ENCODE measurements at regions not wholly inside any gene's neighbourhood (a gene's known extent, or its start where the extent isn't known, plus 50 kb on each side); places are given as distances from the start of the nearest gene placed in this dataset.

DNA sequence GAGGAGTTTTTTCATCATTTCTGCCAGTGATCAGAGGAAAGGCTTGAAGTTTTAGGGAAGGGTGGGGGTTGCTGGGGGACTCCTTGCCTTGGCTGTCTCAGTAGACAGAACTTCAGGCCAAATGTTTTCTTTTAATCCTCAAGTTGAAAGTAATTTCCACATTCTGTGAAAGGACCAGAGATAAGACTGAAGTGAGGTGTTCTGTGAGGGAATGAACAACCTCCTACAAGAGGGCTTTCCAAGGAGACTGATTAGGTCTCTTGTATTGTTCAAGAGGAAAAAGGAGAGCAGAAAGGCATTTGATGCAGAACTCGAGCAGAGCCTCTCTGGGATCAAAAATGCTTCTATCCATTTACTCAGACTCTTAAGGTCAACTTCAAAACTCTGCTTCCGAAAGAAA is 282.1 kb upstream of the ATP10B start:
- DNase-seq (ENCODE audit: low read depth in 2 of 2), result no peak

DNA sequence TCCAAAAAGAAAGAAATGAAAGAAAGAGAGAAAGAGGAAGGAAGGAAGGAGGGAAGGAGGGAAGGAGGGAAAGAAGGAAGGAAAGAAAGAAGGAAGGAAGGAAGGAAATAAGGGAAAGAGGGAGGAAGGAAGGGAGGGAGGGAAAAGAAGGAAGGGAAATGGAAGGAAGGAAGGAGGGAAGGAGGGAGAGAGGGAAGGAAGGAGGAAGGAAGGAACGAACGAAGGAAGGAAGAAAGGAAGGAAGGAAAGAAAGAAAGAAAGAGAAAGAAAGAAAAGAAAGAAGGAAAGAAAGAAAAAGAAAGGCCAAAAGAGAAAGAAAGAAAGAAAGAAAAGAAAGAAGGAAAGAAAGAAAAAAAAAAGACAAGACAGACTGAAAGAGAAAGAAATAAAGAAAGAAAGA is 263.9 kb upstream of the ATP10B start:
- DNase-seq (ENCODE audit: low read depth in 2 of 2), result no peak

DNA sequence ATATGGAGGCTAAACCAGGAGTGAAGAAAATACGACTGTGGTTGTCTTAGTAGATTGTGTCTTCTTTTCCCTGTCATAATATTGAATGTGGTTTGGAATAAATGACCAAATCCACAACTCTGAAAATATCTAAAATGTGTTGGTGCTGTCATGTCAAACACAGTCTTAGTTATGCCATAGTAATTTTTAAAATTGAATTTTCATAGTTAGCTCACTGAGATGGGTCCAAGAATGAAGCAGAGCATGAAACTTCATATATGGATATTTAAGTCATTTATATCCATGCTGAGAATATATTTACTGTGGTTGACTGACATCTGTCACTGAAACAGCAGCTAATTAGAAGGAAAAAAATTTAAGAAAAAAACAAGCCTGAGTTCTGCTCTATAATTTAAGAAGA is 260.4 kb upstream of the ATP10B start:
- no peak for DNase-seq (ENCODE audit: low read depth in 2 of 2)

DNA sequence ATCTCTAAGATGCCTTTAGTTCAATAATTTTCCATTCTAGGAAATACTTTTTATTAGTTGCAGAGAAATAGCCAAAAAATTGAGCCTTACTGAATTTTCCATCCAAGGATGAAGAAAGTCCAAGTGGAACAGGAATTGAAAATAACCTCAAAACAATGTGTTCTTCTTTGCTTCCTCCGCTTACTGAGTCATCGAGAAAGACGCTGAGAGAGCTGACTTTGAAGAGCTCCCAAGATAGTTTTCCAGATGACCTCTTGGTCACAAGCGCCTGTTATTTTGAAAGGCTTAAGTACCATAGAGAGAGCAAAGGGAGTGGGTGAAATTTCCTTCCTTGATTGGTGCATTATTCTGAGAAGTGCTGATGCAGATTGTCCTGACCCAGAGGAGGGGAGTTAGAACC is 253.5 kb upstream of the ATP10B start:
- DNase-seq (ENCODE audit: low read depth in 2 of 2), result no peak

DNA sequence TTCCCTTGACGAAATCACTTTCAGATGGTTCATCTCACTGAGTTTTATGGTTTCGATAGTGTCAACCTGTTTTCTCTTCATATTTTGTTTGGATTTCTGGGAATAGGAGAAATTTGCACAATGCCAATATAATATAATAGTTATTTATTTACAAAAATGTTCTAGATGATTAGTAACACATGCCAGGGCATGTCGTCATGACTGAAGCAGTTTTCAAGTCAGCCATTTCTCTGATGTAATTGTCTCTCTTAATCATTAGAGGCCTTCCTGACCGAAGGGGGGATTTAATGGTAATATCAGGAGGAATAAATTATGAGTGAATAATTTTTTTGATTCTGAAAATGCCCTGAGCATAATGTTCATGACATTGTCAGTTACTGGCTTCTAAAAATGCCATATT is 246.5 kb upstream of the ATP10B start:
- no peak for DNase-seq (ENCODE audit: low read depth in 2 of 2)

DNA sequence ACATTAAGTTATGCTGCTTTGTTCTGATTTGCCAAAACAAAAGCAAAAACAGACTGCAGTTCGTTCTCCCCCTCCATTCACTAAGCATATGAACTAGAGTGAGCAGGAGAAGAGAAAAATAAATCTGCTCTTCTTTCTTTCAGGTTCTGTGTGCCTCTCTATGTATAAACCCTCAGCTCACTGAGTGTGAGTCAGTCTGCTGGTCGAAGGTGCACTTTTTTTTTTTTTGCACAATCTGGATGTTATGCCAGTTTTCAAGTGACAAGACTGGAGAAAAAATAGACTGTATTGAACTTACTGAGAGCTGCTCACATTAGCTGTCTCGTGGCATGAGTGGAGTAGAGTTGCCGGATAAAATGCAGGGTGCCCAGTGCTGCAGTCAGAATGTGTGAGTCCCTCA is 244.6 kb upstream of the ATP10B start:
- DNase-seq (ENCODE audit: low read depth in 2 of 2), result no peak

DNA sequence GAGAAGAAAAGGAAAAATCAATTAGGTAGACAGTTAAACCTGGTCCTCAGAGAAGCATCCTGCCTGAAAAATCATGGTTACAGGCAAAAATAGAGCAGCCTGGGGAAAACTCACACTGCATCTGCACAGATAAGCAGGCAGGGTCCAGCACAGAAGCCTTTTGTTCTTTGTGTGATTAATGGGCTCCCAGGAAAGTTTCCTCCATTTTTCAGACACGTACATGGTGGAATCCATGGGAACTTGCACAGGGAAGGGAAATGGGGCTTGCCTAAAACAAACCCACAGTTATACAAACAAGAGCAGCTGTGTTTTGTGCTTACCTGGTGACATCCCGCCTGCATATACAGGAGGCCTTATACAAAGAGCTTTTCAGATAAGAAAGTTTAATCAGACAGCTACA is 243.9 kb upstream of the ATP10B start:
- no peak for DNase-seq (ENCODE audit: low read depth in 2 of 2)

DNA sequence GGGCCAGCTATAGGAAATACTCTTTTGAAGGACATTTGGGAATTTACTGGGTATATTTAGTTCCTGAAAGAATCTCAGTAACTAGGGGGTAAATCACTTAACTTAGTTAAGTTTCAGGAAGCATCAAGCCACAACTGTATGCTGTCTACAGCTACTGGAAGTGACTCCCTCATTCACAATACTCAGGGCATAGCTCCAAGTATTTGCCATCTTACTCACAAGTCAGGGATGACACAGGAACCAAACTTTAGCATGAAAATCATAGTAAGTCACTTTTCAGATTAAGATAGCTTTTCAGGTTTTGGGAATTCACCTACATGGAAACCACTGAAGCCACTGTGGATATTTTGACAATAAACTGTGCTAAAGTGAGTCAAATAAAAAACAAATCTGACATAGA is 242.4 kb upstream of the ATP10B start:
- peak; percentile 49 for DNase-seq (ENCODE audit: low read depth in 2 of 2)

DNA sequence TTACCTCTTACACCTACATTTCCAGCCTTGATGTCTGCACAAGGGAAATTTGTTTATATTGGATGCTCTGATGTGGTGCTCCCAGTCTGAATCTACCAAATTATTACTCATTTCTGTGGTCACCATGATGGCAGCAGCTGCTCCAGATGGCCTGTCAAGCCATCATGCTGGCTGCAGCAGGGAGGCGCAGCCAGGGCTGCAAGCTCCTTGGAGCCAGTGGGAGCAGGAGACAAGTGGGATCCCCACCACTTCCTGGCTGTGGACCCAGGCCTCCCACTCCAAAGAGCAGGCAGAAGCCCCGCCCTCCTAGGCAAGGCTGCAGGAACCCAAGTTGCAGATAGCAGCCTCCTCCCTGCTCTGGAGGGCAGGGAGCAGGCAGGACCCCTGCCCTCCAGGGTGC is 241.1 kb upstream of the ATP10B start:
- DNase-seq (ENCODE audit: low read depth in 2 of 2), result no peak

DNA sequence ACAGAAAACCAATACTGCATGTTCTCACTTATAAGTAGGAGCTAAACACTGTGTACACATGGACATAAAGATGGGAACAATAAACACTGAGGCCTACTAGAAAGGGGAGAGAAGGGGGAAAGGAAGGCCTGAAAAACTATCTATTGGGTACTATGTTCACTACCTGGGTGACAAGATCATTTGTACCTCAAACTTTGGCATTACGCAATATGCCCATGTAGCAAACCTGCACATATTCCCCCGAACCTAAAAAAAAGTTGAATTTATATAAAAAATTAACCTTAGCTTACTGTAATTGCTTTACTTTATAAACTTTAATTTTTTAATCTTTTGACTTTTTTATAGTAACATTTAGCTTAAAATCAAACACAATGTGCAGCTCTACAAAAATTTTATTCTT is 237.6 kb upstream of the ATP10B start:
- no peak for DNase-seq (ENCODE audit: low read depth in 2 of 2)

DNA sequence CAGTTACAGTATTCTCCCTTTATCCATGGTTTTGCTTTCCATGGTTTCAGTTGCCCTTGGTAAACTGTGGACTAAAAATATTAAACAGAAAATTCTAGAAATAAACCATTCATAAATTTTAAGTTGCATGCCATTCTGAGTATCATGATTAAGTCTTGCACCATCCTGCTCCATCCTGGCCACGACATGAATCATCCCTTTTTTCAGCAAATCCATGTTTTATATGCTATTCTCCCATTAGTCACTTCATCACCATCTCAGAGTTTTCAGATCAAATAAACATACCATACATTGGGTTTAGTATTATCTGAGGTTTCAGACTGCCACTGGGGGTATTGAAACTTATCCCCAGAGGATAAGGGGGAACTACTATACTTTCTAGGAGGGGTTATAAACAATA is 234.4 kb upstream of the ATP10B start:
- DNase-seq (ENCODE audit: low read depth in 2 of 2), result peak; percentile 76 to 79

DNA sequence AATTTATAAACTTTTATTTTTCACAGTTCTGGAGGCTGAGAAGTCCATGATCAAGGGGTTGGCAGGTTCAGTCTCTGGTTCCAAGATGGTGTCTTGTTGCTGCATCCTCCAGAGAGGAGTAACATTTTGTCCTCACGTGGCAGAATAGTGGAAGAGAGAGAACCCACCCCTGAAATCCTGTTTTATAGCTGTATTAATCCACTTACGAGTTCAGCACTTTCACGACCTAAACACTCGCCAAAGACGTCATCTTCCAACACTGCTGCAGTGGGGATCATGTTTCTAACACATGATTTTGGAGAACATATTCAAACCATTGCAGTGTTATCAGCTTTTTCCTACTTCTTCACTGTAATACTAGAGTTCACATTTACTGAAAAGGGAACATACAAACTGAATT is 233.0 kb upstream of the ATP10B start:
- DNase-seq (ENCODE audit: low read depth in 2 of 2), result peak in 1 of 2 experiments; percentile 32

DNA sequence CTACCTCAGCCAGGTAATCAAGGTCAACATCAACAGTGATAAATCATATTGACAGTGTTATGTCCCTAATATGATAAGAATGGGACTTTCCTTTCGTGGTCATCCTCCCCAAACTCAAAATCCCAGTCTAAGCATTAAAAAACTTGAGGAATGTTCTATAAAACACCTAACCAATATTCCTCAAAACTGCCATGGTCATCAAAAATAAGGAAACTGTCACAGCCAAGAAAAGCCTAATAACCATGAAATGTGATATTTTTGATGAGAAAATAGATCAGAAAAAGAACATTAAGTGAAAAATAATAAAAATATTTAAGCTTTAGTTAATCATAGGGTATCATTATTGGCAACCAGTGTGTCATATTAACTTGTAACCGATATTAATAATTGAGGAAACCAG is 232.1 kb upstream of the ATP10B start:
- no peak for DNase-seq (ENCODE audit: low read depth in 2 of 2)

DNA sequence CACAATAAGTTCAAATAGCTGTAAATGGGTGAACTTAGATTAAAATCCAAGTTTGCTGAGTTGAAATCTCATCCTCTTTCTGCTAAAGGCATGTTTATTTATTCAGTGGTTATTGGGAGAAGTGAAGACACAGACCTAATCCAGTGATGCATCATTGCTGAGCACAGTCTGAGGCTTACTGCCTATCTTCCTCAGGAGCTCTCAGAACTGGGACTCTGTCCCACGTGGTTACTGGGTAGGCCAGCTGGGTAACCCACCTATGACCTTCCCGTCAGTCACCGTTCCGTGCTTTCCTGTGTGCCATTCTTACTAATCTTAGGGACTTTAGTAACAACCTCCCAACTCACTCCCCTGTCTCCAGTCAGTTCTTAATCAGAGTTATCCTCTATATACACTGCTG is 226.8 kb upstream of the ATP10B start:
- DNase-seq (ENCODE audit: low read depth in 2 of 2), result no peak

DNA sequence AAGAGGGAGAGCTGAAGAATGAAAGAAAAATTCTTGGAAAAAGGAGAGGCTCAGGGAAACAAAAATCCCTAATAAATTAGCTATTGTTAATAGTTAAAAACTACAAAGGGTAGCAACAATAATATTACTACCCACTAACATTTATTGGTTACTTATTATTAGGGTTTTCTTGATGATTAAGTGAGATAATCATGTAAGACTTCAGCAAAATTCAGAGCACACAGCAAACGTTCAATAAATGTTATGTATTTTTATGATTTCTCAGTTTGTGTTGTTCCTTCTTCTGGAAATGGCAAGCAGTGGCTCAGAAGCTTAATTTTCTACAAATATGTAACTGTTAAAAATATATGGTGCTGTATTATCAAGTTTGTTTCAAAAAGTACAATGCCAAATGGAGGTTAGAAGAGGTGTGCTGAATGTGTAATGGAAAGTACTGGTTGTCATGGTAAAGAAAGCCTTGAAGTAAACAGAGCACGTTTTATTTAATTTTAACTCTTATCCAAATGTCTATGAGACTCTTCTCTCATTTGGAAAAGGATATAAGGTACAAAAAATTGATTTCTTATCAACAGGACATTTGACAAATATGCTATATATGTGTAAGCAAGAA is 226.0 kb upstream of the ATP10B start:
- no peak for DNase-seq (ENCODE audit: low read depth in 2 of 2)

DNA sequence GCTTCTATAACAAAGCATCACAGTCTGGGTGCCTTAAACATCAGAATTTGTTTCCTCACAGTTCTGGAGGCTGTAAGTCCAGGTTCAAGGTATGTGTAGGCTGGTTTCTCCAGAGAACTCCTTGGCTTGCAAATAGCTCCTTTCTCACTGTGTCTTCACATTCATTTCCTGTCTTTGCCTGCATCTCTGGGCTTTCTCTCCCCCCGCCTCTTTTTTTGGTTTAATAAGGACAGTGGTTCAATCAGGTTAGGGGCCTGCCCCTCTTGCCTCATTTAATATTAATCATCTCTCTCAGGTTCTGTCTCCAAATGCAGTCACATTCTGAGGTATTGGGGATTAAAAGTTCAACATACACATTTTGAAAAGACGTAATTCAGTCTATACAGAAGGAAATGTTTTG is 225.5 kb upstream of the ATP10B start:
- DNase-seq (ENCODE audit: low read depth in 2 of 2), result no peak

DNA sequence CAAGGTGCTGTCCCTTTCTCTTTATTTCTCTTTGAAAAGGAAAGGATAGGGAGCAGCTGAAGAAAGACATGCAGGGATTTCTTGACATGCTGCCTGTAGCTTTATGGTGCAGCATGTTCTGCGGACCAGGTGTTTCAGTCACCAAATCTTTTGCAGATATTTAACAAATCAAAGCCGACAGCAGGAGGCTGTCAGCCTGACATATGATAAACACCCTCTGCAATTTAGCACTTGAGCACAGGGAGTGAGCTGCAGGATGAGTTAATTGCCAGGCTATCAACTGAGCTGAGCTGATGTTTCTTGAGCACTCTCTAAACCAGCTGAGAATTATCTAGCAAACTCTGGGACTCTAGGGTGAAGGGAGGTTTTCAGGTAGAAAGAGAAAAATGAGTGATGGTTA is 212.8 kb upstream of the ATP10B start:
- DNase-seq (ENCODE audit: low read depth in 2 of 2), result no peak

DNA sequence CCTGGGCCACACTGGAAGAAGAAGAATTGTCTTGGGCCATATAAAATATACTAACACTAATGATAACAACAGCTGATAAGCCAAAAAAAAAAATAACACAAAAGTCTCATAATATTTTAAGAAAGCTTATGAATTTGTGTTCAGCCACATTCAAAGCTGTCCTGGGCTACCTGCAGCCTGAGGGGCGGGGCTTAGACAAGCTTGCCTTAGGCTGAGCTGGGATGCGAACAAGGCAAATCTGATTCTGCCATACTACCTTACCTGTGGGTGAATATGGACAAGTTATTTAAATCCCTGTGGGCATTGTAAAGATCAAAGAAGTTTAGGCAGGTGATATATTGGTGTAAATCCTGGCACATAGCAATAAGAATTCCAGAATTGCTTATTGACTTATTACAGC is 212.3 kb upstream of the ATP10B start:
- no peak for DNase-seq (ENCODE audit: low read depth in 2 of 2)

DNA sequence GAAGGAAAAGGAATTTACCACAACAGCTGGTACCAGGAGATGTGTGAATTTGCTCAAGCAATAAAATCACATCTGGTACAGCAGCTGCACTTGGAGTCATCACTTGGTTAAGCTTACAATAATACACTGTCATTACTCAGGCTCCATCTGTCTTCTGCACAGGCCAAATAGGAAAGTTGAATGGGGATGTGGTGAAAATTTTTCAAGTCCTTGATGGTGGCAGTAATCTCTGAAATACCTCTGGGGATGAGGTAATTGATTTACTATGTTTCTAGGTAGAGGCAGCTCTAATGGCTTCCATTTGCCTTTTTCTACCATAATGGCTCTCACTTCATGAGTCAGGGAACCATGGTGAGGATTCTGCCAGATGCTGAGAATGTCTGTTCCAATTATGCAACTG is 206.8 kb upstream of the ATP10B start:
- DNase-seq (ENCODE audit: low read depth in 2 of 2), result peak; percentile 21 to 31

DNA sequence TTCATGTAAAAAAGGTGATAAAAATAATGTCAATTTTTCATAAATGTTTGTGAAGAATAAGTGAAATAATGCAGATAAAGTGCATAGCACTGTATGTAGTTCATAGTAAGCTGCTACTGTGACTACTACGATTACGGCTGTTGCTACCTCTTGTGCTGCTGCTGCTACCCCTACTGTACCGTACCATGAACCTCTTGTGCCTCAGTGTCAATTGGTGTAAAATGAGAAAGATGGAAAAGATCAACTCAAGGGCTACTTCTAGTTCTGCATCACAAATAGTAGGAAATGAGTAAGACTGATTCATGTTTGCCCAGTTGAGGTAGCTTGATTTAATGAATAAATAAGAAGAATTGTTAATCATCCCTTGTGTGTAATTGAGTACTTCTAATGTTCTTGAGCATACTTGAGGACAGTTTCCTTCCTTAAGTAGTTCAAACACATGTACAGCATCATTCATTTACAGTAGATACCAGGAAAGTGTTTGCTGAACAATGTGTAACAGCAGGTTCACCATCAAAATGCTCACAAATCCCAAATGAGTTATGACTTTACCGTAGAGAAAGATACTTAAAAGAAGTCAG is 200.0 kb upstream of the ATP10B start:
- no peak for DNase-seq (ENCODE audit: low read depth in 2 of 2)

DNA sequence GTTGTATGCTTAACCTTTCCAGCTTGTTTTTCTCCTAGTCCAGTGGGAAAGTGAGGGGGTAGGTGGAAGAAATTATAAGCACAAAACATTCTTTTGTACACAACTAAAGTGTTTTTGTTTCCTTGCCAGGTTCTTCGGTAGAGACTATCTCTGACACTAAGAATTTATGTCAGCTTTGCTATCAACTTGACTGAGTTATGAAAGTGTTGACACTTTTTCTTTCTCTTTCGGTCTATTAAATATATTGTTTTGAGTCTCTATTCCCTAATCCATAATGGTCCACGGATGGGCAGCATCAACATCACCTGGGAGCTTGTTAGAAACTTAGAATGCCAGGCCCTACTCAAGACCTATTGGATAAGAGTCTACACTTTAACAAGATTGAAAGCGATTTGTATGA is 195.0 kb upstream of the ATP10B start:
- no peak for DNase-seq (ENCODE audit: low read depth in 2 of 2)

DNA sequence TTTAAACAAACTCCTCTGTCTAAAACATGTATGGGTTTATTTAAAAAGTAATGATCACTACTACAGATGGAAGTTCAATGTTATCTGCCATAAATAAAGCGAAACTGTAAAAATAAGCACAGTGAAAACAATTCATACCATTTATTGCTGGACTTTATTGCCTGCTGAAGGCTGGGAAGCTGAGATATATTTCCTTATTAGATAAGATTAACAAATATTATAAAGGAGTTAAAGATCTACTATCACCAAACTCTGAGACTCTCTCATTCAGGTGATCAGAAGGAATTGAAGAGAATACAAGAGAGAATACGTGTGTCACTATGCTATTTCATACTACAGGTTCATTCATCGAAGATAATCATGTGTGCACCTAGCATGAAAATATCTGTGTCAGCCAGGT is 190.9 kb upstream of the ATP10B start:
- DNase-seq (ENCODE audit: low read depth in 2 of 2), result no peak

DNA sequence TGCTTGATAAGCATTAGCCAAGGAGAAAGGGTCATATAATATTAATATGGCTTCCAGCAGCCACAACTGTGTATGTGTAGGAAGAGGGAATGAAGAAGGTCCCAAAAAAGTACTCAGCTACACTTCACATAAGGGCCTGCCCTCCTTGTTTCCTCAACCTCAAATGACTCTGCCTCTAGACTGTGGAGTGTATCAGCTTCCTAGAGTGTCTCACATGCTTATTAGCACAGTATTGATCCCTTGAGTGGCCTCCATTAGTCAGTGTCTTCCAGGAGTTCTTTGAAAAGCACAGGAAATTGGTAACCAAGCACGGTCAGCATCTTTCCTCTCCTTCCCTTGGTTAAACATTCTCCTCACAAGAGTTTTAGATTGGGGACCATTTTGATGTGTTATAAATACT is 190.4 kb upstream of the ATP10B start:
- no peak for DNase-seq (ENCODE audit: low read depth in 2 of 2)

DNA sequence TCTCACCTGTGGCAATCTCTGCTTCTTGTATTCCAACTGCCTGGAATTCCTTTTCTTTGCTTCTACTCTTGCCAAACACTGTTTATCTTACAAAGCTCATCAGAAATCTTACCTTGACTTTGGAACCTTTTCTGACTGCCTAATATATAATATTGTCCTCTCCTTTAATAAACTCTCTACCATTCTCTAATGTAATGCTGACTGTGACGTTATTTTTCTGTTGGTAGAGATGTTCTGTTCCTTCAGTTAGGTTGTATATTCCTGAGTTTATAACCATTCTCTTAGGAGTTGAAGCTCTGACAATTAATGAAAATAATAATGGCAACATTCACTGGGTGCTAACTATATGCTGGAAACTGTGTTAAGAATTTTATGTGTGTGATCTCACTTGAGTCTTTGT is 188.8 kb upstream of the ATP10B start:
- DNase-seq (ENCODE audit: low read depth in 2 of 2), result no peak

Data from fibroblast of skin of left quadriceps (primary cell).